ENCODE measurements at regions not wholly inside any gene's neighbourhood (a gene's known extent, or its start where the extent isn't known, plus 50 kb on each side); places are given as distances from the start of the nearest gene placed in this dataset.

DNA sequence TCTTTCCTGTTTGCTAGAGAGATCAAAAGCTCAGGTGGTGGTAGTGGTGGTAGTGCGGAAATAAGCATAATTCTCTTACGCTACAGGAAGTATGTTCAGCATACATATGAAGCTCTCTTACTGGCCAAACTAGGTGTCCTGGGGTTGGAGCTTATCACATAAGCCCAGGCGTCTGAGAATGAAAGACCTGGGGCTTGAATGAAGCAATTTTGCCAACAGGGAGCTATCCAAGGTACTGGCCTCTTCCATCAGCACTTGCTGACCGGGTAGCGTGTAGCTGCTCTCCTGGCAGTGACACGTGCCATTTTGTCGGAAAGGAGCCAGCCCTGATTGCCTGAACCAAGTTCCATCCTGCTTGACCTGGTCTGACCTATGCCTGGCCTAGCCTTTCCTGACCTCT, 65.9 kb upstream of the HPF1 start:
- no peaks in the 10 kb centered on the region for H3K79me1 ChIP-seq (replicated peaks; ENCODE audit: low read length, poor library complexity, severe bottlenecking)
- no peak overlapping the region for H4K8ac ChIP-seq (ENCODE audit: low read length)
- H3K9ac ChIP-seq (ENCODE audit: low read length) = no peak overlapping the region
- no peak overlapping the region for H3K4me3 ChIP-seq (ENCODE audit: insufficient read depth in 1 of 2, low read depth in 1 of 2, low read length in 2 of 2)
- H3K9me3 ChIP-seq (ENCODE audit: control insufficient read depth, low read length) = no peaks in the 10 kb centered on the region
- no peak overlapping the region for H2BK15ac ChIP-seq (ENCODE audit: low read depth, poor library complexity, severe bottlenecking)
- H2BK5ac ChIP-seq (ENCODE audit: low read depth, low read length, poor library complexity, severe bottlenecking) = no peak overlapping the region
- H3K18ac ChIP-seq (ENCODE audit: low read depth in 1 of 2, low read length in 2 of 2) = no peak overlapping the region
- no peak overlapping the region for H3K23ac ChIP-seq (ENCODE audit: low read length in 2 of 2)
- no peaks in the 10 kb centered on the region for H3K4me1 ChIP-seq (ENCODE audit: control insufficient read depth, insufficient read depth, low read depth, low read length)
- 50% methylated on average over 7 of the region's 7 CpGs for WGBS
- peak; percentile 55 for DNase-seq
- H3K27ac ChIP-seq (ENCODE audit: low read length, poor library complexity, severe bottlenecking) = no peak overlapping the region
- H2AFZ ChIP-seq (ENCODE audit: low read depth, low read length) = no peak overlapping the region
- H3K14ac ChIP-seq (ENCODE audit: low read length in 2 of 2) = no peak overlapping the region
- no peak overlapping the region for H2BK12ac ChIP-seq (ENCODE audit: low read length in 2 of 2)
- no peak overlapping the region for H3K4me2 ChIP-seq (ENCODE audit: low read length, poor library complexity, severe bottlenecking)
- no peak overlapping the region for H2BK120ac ChIP-seq (ENCODE audit: low read depth, low read length)
- H3K36me3 ChIP-seq (ENCODE audit: control insufficient read depth in 1 of 2, insufficient read depth in 2 of 2, low read depth in 1 of 2, low read length in 2 of 2) = no peaks in the 10 kb centered on the region
- H4K91ac ChIP-seq (ENCODE audit: low read length) = no peak overlapping the region
- H3K4ac ChIP-seq (ENCODE audit: low read depth in 1 of 2, low read length in 2 of 2) = no peak overlapping the region
- no peak overlapping the region for H2AK5ac ChIP-seq (ENCODE audit: low read length, severe bottlenecking)
- no peaks in the 10 kb centered on the region for H3K27me3 ChIP-seq (ENCODE audit: control insufficient read depth in 1 of 2, insufficient read depth in 1 of 2, low read length in 2 of 2)

DNA sequence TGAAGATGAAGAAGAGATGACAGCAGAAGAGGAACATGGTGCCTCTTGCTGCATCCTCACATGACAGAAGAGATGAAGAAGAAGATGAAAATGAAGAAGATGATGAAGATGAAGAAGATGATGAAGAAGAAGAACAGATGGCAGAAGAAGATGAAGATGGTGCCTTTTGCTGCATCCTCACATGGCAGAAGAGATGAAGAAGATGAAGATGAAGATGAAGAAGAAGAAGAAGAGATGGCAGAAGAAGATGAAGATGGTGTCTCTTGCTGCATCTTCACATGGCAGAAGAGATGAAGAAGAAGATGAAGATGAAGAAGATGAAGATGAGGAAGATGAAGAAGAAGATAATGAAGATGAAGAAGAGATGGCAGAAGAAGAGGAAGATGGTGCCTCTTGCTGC, 63.7 kb upstream of the HPF1 start:
- no peak overlapping the region for H3K18ac ChIP-seq (ENCODE audit: low read depth in 1 of 2, low read length in 2 of 2)
- no peaks in the 10 kb centered on the region for H3K9me3 ChIP-seq (ENCODE audit: control insufficient read depth, low read length)
- no peaks in the 10 kb centered on the region for H3K4me1 ChIP-seq (ENCODE audit: control insufficient read depth, insufficient read depth, low read depth, low read length)
- H2BK5ac ChIP-seq (ENCODE audit: low read depth, low read length, poor library complexity, severe bottlenecking) = no peak overlapping the region
- no peak overlapping the region for H3K4me2 ChIP-seq (ENCODE audit: low read length, poor library complexity, severe bottlenecking)
- no peak overlapping the region for H3K27ac ChIP-seq (ENCODE audit: low read length, poor library complexity, severe bottlenecking)
- no peak overlapping the region for H2AFZ ChIP-seq (ENCODE audit: low read depth, low read length)
- H3K36me3 ChIP-seq (ENCODE audit: control insufficient read depth in 1 of 2, insufficient read depth in 2 of 2, low read depth in 1 of 2, low read length in 2 of 2) = no peaks in the 10 kb centered on the region
- no peak overlapping the region for H2BK15ac ChIP-seq (ENCODE audit: low read depth, poor library complexity, severe bottlenecking)
- H4K8ac ChIP-seq (ENCODE audit: low read length) = no peak overlapping the region
- no peaks in the 10 kb centered on the region for H3K27me3 ChIP-seq (ENCODE audit: control insufficient read depth in 1 of 2, insufficient read depth in 1 of 2, low read length in 2 of 2)
- no peak overlapping the region for H3K4me3 ChIP-seq (ENCODE audit: insufficient read depth in 1 of 2, low read depth in 1 of 2, low read length in 2 of 2)
- no peak overlapping the region for H3K4ac ChIP-seq (ENCODE audit: low read depth in 1 of 2, low read length in 2 of 2)
- no peaks in the 10 kb centered on the region for H3K79me1 ChIP-seq (replicated peaks; ENCODE audit: low read length, poor library complexity, severe bottlenecking)
- H2AK5ac ChIP-seq (ENCODE audit: low read length, severe bottlenecking) = no peak overlapping the region
- no peak overlapping the region for H4K91ac ChIP-seq (ENCODE audit: low read length)
- no peak overlapping the region for H3K23ac ChIP-seq (ENCODE audit: low read length in 2 of 2)
- no peak overlapping the region for H3K14ac ChIP-seq (ENCODE audit: low read length in 2 of 2)
- H3K9ac ChIP-seq (ENCODE audit: low read length) = no peak overlapping the region
- no peak overlapping the region for H2BK12ac ChIP-seq (ENCODE audit: low read length in 2 of 2)
- no peak for DNase-seq
- H2BK120ac ChIP-seq (ENCODE audit: low read depth, low read length) = no peak overlapping the region

GRCh38 chr4:169818063-169818679, 60.4 kb upstream of the HPF1 start:
- Histone ChIP-seq H2AFZ (ENCODE audit: low read depth, low read length) (no peak overlapping the region), H4K8ac (ENCODE audit: low read length) (no peak overlapping the region), H3K9ac (ENCODE audit: low read length) (no peak overlapping the region), H2BK5ac (ENCODE audit: low read depth, low read length, poor library complexity, severe bottlenecking) (no peak overlapping the region), H3K27ac (ENCODE audit: low read length, poor library complexity, severe bottlenecking) (no peak overlapping the region), H3K4ac (ENCODE audit: low read depth in 1 of 2, low read length in 2 of 2) (no peak overlapping the region), H2BK15ac (ENCODE audit: low read depth, poor library complexity, severe bottlenecking) (no peak overlapping the region), H3K4me1 (ENCODE audit: control insufficient read depth, insufficient read depth, low read depth, low read length) (peaks cover 7% of the 10 kb centered on the region), H4K91ac (ENCODE audit: low read length) (no peak overlapping the region), H2BK120ac (ENCODE audit: low read depth, low read length) (no peak overlapping the region), H3K9me3 (ENCODE audit: control insufficient read depth, low read length) (no peaks in the 10 kb centered on the region), H3K36me3 (ENCODE audit: control insufficient read depth in 1 of 2, insufficient read depth in 2 of 2, low read depth in 1 of 2, low read length in 2 of 2) (no peaks in the 10 kb centered on the region), H3K79me1 (replicated peaks; ENCODE audit: low read length, poor library complexity, severe bottlenecking) (no peaks in the 10 kb centered on the region), H3K4me2 (ENCODE audit: low read length, poor library complexity, severe bottlenecking) (no peak overlapping the region), H3K4me3 (ENCODE audit: insufficient read depth in 1 of 2, low read depth in 1 of 2, low read length in 2 of 2) (no peak overlapping the region), H3K18ac (ENCODE audit: low read depth in 1 of 2, low read length in 2 of 2) (no peak overlapping the region), H3K23ac (ENCODE audit: low read length in 2 of 2) (no peak overlapping the region), H3K27me3 (ENCODE audit: control insufficient read depth in 1 of 2, insufficient read depth in 1 of 2, low read length in 2 of 2) (no peaks in the 10 kb centered on the region), H3K14ac (ENCODE audit: low read length in 2 of 2) (no peak overlapping the region), H2BK12ac (ENCODE audit: low read length in 2 of 2) (no peak overlapping the region), H2AK5ac (ENCODE audit: low read length, severe bottlenecking) (no peak overlapping the region)
- no peak for DNase-seq
- WGBS = 46% methylated on average over 6 of the region's 6 CpGs

DNA sequence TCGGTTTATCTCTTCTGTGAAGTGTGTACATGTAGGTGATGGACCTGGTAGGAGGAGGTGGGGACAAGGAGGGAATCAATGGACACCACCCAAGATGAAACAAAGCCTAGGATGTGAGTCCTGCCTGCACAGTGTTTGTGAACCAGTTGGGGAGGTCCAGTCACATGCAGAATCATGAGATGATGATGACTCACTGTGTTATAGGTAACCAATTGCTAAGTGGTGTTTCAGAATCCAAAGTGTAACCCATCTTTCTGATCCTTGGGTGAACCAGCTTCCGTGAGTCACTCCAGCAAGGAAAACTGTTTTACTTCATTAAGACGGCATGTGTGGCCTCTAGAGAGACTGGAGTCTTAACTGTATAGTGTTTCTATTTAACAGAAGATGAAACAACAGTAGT, 57.9 kb upstream of the HPF1 start:
- Histone ChIP-seq H3K27me3 (ENCODE audit: control insufficient read depth in 1 of 2, insufficient read depth in 1 of 2, low read length in 2 of 2) (no peaks in the 10 kb centered on the region), H3K4me1 (ENCODE audit: control insufficient read depth, insufficient read depth, low read depth, low read length) (peaks cover 7% of the 10 kb centered on the region), H2AK5ac (ENCODE audit: low read length, severe bottlenecking) (no peak overlapping the region), H3K4me3 (ENCODE audit: insufficient read depth in 1 of 2, low read depth in 1 of 2, low read length in 2 of 2) (no peak overlapping the region), H3K9me3 (ENCODE audit: control insufficient read depth, low read length) (no peaks in the 10 kb centered on the region), H3K4me2 (ENCODE audit: low read length, poor library complexity, severe bottlenecking) (no peak overlapping the region), H3K4ac (ENCODE audit: low read depth in 1 of 2, low read length in 2 of 2) (no peak overlapping the region), H2BK5ac (ENCODE audit: low read depth, low read length, poor library complexity, severe bottlenecking) (no peak overlapping the region), H3K9ac (ENCODE audit: low read length) (peak overlapping the region; percentile 9), H4K91ac (ENCODE audit: low read length) (no peak overlapping the region), H3K14ac (ENCODE audit: low read length in 2 of 2) (no peak overlapping the region), H2BK12ac (ENCODE audit: low read length in 2 of 2) (no peak overlapping the region), H2AFZ (ENCODE audit: low read depth, low read length) (no peak overlapping the region), H3K18ac (ENCODE audit: low read depth in 1 of 2, low read length in 2 of 2) (no peak overlapping the region), H3K36me3 (ENCODE audit: control insufficient read depth in 1 of 2, insufficient read depth in 2 of 2, low read depth in 1 of 2, low read length in 2 of 2) (no peaks in the 10 kb centered on the region), H3K23ac (ENCODE audit: low read length in 2 of 2) (no peak overlapping the region), H2BK120ac (ENCODE audit: low read depth, low read length) (no peak overlapping the region), H2BK15ac (ENCODE audit: low read depth, poor library complexity, severe bottlenecking) (no peak overlapping the region), H3K27ac (ENCODE audit: low read length, poor library complexity, severe bottlenecking) (peak overlapping the region; percentile 36), H3K79me1 (replicated peaks; ENCODE audit: low read length, poor library complexity, severe bottlenecking) (no peaks in the 10 kb centered on the region), H4K8ac (ENCODE audit: low read length) (no peak overlapping the region)
- no peak for DNase-seq
- 84% methylated on average over 2 of the region's 3 CpGs for WGBS

All from mesenchymal stem cell (in vitro differentiated cells and primary cell).